ENCODE measurements at regions not wholly inside any gene's neighbourhood (a gene's known extent, or its start where the extent isn't known, plus 50 kb on each side); places are given as distances from the start of the nearest gene placed in this dataset.

- Histone ChIP-seq H3K27ac (ENCODE audit: low read length) (no peak overlapping the region), H3K9me3 (no peaks in the 10 kb centered on the region), H3K4me3 (ENCODE audit: control insufficient read depth in 1 of 2, extremely low read depth in 1 of 2, low read length in 1 of 2) (no peak overlapping the region), H3K4me1 (ENCODE audit: control insufficient read depth in 1 of 2, extremely low read depth in 1 of 2, insufficient read depth in 2 of 2, low read length in 2 of 2) (no peaks in the 10 kb centered on the region), H3K27me3 (replicated peaks in 1 of 2; ENCODE audit: control insufficient read depth in 2 of 2, extremely low read depth in 1 of 2, insufficient read depth in 2 of 2, low read length in 1 of 2) (peaks cover 0 to 26% of the 10 kb centered on the region in 2 experiments), H3K36me3 (ENCODE audit: control insufficient read depth in 2 of 2, extremely low read depth in 1 of 2, insufficient read depth in 1 of 2, low read length in 1 of 2) (no peaks in the 10 kb centered on the region)
- Mint-ChIP-seq H3K4me1 (peaks cover 0 to 9% (median 4%) of the 10 kb centered on the region in 3 donors), H3K4me3 (no peak overlapping the region), H3K27me3 (peaks cover 34 to 41% of the 10 kb centered on the region in 2 donors), H3K9me3 (no peaks in the 10 kb centered on the region), H3K27ac (no peak overlapping the region), H3K36me3 (no peaks in the 10 kb centered on the region)
- ChIA-PET POLR2A (no interaction called here), CTCF (no interaction called here)
- DNase-seq, result no peak
- ATAC-seq (replicated peaks in 1 of 4), result no peak
- 77% methylated on average over 9 of the region's 12 CpGs for WGBS (ENCODE audit: insufficient coverage)
Measured at GRCh38 chr1:17950728-17951127, 156.9 kb upstream of the IGSF21 start.

- Mint-ChIP-seq H3K4me1 (peaks cover 0 to 9% (median 8%) of the 10 kb centered on the region in 3 donors), H3K27me3 (peaks cover 21 to 32% of the 10 kb centered on the region in 2 donors), H3K9me3 (no peaks in the 10 kb centered on the region), H3K27ac (no peak overlapping the region), H3K4me3 (no peak overlapping the region), H3K36me3 (no peaks in the 10 kb centered on the region)
- ATAC-seq (replicated peaks in 1 of 4) (no peak), DNase-seq (no peak)
- no peaks in the 10 kb centered on the region for H3K9me3 ChIP-seq
- WGBS (ENCODE audit: insufficient coverage), result 41% methylated on average over 8 of the region's 10 CpGs
- CTCF ChIA-PET, result no interaction called here
- POLR2A ChIA-PET, result no interaction called here
- no peak overlapping the region for H3K4me3 ChIP-seq (ENCODE audit: control insufficient read depth in 1 of 2, extremely low read depth in 1 of 2, low read length in 1 of 2)
- no peaks in the 10 kb centered on the region for H3K4me1 ChIP-seq (ENCODE audit: control insufficient read depth in 1 of 2, extremely low read depth in 1 of 2, insufficient read depth in 2 of 2, low read length in 2 of 2)
- no peak overlapping the region for H3K27ac ChIP-seq (ENCODE audit: low read length)
- H3K36me3 ChIP-seq (ENCODE audit: control insufficient read depth in 2 of 2, extremely low read depth in 1 of 2, insufficient read depth in 1 of 2, low read length in 1 of 2), result no peaks in the 10 kb centered on the region
- H3K27me3 ChIP-seq (replicated peaks in 1 of 2; ENCODE audit: control insufficient read depth in 2 of 2, extremely low read depth in 1 of 2, insufficient read depth in 2 of 2, low read length in 1 of 2), result peaks cover 0 to 28% of the 10 kb centered on the region in 2 experiments
Measured at GRCh38 chr1:17952506-17952905, 155.1 kb upstream of the IGSF21 start.

- POLR2A ChIA-PET, result no interaction called here
- H3K27ac Mint-ChIP-seq, result no peak overlapping the region
- WGBS (ENCODE audit: insufficient coverage), result 80% methylated on average over 1 of the region's 4 CpGs
- Histone ChIP-seq H3K9me3 (no peaks in the 10 kb centered on the region), H3K4me3 (ENCODE audit: control insufficient read depth in 1 of 2, extremely low read depth in 1 of 2, low read length in 1 of 2) (no peak overlapping the region), H3K4me1 (ENCODE audit: control insufficient read depth in 1 of 2, extremely low read depth in 1 of 2, insufficient read depth in 2 of 2, low read length in 2 of 2) (no peaks in the 10 kb centered on the region), H3K27ac (ENCODE audit: low read length) (no peak overlapping the region), H3K36me3 (ENCODE audit: control insufficient read depth in 2 of 2, extremely low read depth in 1 of 2, insufficient read depth in 1 of 2, low read length in 1 of 2) (no peaks in the 10 kb centered on the region), H3K27me3 (replicated peaks in 1 of 2; ENCODE audit: control insufficient read depth in 2 of 2, extremely low read depth in 1 of 2, insufficient read depth in 2 of 2, low read length in 1 of 2) (peaks cover 0 to 26% of the 10 kb centered on the region in 2 experiments)
- CTCF ChIA-PET, result no interaction called here
- peaks cover 7 to 20% (median 16%) of the 10 kb centered on the region in 3 donors for H3K4me1 Mint-ChIP-seq
- H3K27me3 Mint-ChIP-seq, result peaks cover 21 to 31% of the 10 kb centered on the region in 2 donors
- H3K36me3 Mint-ChIP-seq, result no peaks in the 10 kb centered on the region
- H3K4me3 Mint-ChIP-seq, result no peak overlapping the region
- ATAC-seq (replicated peaks in 1 of 4) (no peak), DNase-seq (no peak)
- H3K9me3 Mint-ChIP-seq, result no peaks in the 10 kb centered on the region
Measured at GRCh38 chr1:17953921-17954320, 153.7 kb upstream of the IGSF21 start.

GRCh38 chr1:17955302-17956285 is 152.0 kb upstream of the IGSF21 start:
- Mint-ChIP-seq H3K4me3 (no peak overlapping the region), H3K4me1 (peaks cover 9 to 29% (median 19%) of the 10 kb centered on the region in 3 donors), H3K36me3 (no peaks in the 10 kb centered on the region), H3K27me3 (peaks cover 23 to 25% of the 10 kb centered on the region in 2 donors), H3K9me3 (no peaks in the 10 kb centered on the region), H3K27ac (no peak overlapping the region)
- Histone ChIP-seq H3K9me3 (no peaks in the 10 kb centered on the region), H3K27ac (ENCODE audit: low read length) (no peak overlapping the region), H3K4me1 (ENCODE audit: control insufficient read depth in 1 of 2, extremely low read depth in 1 of 2, insufficient read depth in 2 of 2, low read length in 2 of 2) (no peaks in the 10 kb centered on the region), H3K36me3 (ENCODE audit: control insufficient read depth in 2 of 2, extremely low read depth in 1 of 2, insufficient read depth in 1 of 2, low read length in 1 of 2) (no peaks in the 10 kb centered on the region), H3K4me3 (ENCODE audit: control insufficient read depth in 1 of 2, extremely low read depth in 1 of 2, low read length in 1 of 2) (no peak overlapping the region), H3K27me3 (replicated peaks in 1 of 2; ENCODE audit: control insufficient read depth in 2 of 2, extremely low read depth in 1 of 2, insufficient read depth in 2 of 2, low read length in 1 of 2) (peaks cover 0 to 26% of the 10 kb centered on the region in 2 experiments)
- no peak for ATAC-seq (replicated peaks in 1 of 4)
- no peak for DNase-seq
- 43% methylated on average over 6 of the region's 8 CpGs for WGBS (ENCODE audit: insufficient coverage)
- ChIA-PET CTCF (interaction anchor here in 1 of 2 donors (0.5 kb wide), 1 partner anchor 1004 kb away, joined by 3 read pairs; no protein-coding TSS in a partner anchor), POLR2A (no interaction called here)

- H3K36me3 ChIP-seq (ENCODE audit: control insufficient read depth in 2 of 2, extremely low read depth in 1 of 2, insufficient read depth in 1 of 2, low read length in 1 of 2), result no peaks in the 10 kb centered on the region
- peaks cover 9 to 23% of the 10 kb centered on the region in 2 donors for H3K27me3 Mint-ChIP-seq
- H3K27ac Mint-ChIP-seq, result peak overlapping the region in 1 of 2 donors; percentile 48
- H3K4me1 Mint-ChIP-seq, result peaks cover 9 to 24% (median 10%) of the 10 kb centered on the region in 3 donors
- peaks cover 0 to 19% of the 10 kb centered on the region in 2 experiments for H3K27me3 ChIP-seq (replicated peaks in 1 of 2; ENCODE audit: control insufficient read depth in 2 of 2, extremely low read depth in 1 of 2, insufficient read depth in 2 of 2, low read length in 1 of 2)
- peak overlapping the region in 1 of 3 donors; percentile 15 for H3K4me3 Mint-ChIP-seq
- DNase-seq, result no peak
- no peak overlapping the region for H3K27ac ChIP-seq (ENCODE audit: low read length)
- no peak for ATAC-seq (replicated peaks in 1 of 4)
- H3K9me3 ChIP-seq, result no peaks in the 10 kb centered on the region
- H3K36me3 Mint-ChIP-seq, result no peaks in the 10 kb centered on the region
- ChIA-PET CTCF (no interaction called here), POLR2A (no interaction called here)
- no peak overlapping the region for H3K4me3 ChIP-seq (ENCODE audit: control insufficient read depth in 1 of 2, extremely low read depth in 1 of 2, low read length in 1 of 2)
- H3K9me3 Mint-ChIP-seq, result no peaks in the 10 kb centered on the region
- WGBS (ENCODE audit: insufficient coverage), result 47% methylated on average over 2 of the region's 10 CpGs
- H3K4me1 ChIP-seq (ENCODE audit: control insufficient read depth in 1 of 2, extremely low read depth in 1 of 2, insufficient read depth in 2 of 2, low read length in 2 of 2), result no peaks in the 10 kb centered on the region
Measured at GRCh38 chr1:17957588-17958267, 149.9 kb upstream of the IGSF21 start.

GRCh38 chr1:17958704-17959103 is 148.9 kb upstream of the IGSF21 start:
- WGBS (ENCODE audit: insufficient coverage), result no CpG with 5 or more reads among the region's 1 CpG
- Mint-ChIP-seq H3K4me3 (no peak overlapping the region), H3K9me3 (no peaks in the 10 kb centered on the region), H3K4me1 (peaks cover 9 to 24% (median 10%) of the 10 kb centered on the region in 3 donors), H3K27ac (peak overlapping the region; percentile 29 to 48), H3K27me3 (peaks cover 5 to 14% of the 10 kb centered on the region in 2 donors), H3K36me3 (no peaks in the 10 kb centered on the region)
- no peak overlapping the region for H3K27ac ChIP-seq (ENCODE audit: low read length)
- ATAC-seq (replicated peaks in 1 of 4), result peak; percentile 59 to 89 (median 71)
- ChIA-PET CTCF (no interaction called here), POLR2A (no interaction called here)
- H3K4me1 ChIP-seq (ENCODE audit: control insufficient read depth in 1 of 2, extremely low read depth in 1 of 2, insufficient read depth in 2 of 2, low read length in 2 of 2), result no peaks in the 10 kb centered on the region
- H3K36me3 ChIP-seq (ENCODE audit: control insufficient read depth in 2 of 2, extremely low read depth in 1 of 2, insufficient read depth in 1 of 2, low read length in 1 of 2), result no peaks in the 10 kb centered on the region
- DNase-seq, result peak in 11 of 35 experiments; percentile 1 to 24 (median 8)
- H3K27me3 ChIP-seq (replicated peaks in 1 of 2; ENCODE audit: control insufficient read depth in 2 of 2, extremely low read depth in 1 of 2, insufficient read depth in 2 of 2, low read length in 1 of 2), result peaks cover 0 to 11% of the 10 kb centered on the region in 2 experiments
- H3K4me3 ChIP-seq (ENCODE audit: control insufficient read depth in 1 of 2, extremely low read depth in 1 of 2, low read length in 1 of 2), result no peak overlapping the region
- H3K9me3 ChIP-seq, result no peaks in the 10 kb centered on the region

Measured in T-cell (primary cell).